ENCODE measurements at regions not wholly inside any gene's neighbourhood (a gene's known extent, or its start where the extent isn't known, plus 50 kb on each side); places are given as distances from the start of the nearest gene placed in this dataset.
"Not testable (repeated sequence)": the region's sequence is repeated elsewhere in the genome, so short reads cannot be mapped to it uniquely, and the experiment has no call there.

DNA sequence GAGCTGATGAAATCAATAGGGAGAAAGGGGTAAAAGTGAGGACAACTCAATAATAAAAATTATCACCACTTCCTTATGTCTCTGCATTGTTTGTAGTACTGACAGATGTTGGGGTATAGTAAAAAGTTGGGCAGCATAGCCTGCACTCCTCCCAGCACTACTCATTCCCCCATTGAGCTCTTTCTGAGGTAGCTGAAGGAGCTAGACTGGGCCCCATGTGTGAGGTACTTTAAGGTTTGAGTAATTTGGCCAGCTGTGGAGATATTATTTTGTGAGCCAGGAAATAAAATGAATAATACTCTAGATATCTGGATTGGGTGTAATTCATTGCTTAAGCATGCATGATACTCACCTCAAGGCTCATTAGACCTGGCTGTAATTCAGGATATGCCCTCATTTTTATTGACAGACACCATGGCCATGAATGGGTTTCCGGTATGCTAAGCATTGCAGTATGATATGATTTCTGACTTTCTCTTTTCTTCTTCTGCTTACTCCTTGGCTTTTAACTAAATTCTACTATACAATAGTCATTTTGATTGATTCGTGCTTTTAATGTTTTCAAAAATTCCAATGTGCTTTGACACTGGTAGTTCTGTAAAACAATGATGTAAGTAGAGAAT lies 283.9 kb upstream of the RIMS1 start:
- no peak for DNase-seq (ENCODE audit: low spot score)

DNA sequence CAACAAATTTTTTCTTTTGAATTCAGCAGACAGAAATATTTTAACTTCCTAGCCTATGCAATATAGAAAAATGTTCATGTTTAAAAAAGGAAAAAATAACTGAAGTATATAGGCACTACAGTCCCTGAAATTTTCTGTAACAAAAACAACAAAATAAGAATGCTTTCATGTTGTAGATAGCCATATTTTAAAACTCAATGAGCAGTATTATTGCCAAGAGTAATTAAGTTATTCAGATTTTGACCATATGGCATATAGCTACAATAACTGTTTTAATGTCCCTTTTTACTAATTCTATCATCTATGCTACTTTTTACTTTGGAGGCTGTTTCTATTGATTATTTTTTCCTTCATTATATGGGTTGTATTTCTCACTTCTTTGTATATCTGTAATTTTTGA lies 283.3 kb upstream of the RIMS1 start:
- no peak for DNase-seq (ENCODE audit: low spot score)

GRCh38 chr6:71608646-71609045 lies 277.7 kb upstream of the RIMS1 start:
- no peak for DNase-seq (ENCODE audit: low spot score)

DNA sequence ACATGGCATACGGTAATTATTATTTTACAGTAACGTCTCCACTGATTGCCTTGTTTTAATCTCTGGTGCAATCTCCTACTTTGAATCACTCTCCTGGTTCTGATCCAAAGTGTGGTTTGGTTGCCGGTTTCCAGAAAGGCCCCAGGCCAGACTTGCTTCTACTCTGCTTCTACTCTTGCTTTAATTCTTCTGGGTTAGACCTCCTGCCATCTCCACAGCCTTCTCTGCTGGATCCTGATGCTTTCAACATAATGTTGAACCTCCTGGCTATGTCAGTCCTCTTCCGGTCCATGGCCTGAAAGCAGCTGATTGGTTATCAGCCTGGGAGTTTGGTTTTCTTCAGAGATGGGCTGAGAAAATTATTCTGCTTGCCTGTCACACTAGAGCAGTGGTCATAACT lies 266.5 kb upstream of the RIMS1 start:
- DNase-seq (ENCODE audit: low spot score) = no peak

- no peak for DNase-seq (ENCODE audit: low spot score)
Measured at GRCh38 chr6:71621918-71622519, 264.3 kb upstream of the RIMS1 start.

GRCh38 chr6:71642120-71642519 lies 244.2 kb upstream of the RIMS1 start:
- no peak for DNase-seq (ENCODE audit: low spot score)

- no peak for DNase-seq (ENCODE audit: low spot score)
Measured at GRCh38 chr6:71642793-71643192, 243.6 kb upstream of the RIMS1 start.

- no peak for DNase-seq (ENCODE audit: low spot score)
Measured at GRCh38 chr6:71645299-71645698, 241.1 kb upstream of the RIMS1 start.

DNA sequence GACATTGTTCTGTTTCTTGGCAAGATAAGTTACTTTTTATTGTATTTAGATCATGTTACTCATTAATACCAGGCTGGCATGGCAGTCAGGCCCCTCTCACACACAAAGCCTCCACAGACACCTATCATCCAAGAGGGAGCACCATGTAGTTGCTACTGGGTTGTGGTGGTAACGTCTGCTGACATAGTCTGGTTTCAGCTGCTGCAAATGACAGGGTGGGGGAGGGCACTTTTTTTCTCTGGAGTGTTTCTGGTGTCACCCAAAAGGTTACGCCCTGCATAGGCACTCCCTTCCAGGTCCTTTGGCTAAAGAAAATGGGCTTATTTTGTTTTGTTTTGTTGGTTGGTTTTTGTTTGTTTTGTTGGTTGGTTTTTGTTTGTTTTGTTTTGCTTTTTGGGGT lies 236.4 kb upstream of the RIMS1 start:
- no peak for DNase-seq (ENCODE audit: low spot score)

- DNase-seq (ENCODE audit: low spot score) = no peak
Measured at GRCh38 chr6:71651636-71652035, 234.7 kb upstream of the RIMS1 start.

DNA sequence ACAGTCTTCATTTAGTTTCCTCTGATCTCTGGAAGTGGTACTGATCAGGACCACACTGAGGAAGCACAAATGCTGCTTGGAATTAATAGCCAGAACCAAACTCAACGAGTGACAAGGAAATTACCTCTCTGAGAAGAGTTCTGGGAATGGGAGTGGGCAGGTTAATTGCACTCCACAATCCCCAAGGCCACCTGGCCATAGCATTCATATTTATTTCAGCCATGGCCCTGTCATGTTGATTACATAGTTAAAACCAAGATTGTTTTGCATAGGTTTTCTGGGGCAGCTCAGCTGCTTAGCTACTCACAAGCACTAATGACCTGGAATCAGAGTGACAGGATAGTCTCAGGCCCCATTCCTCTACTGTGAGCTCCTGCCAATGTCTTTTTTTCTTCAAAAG lies 230.2 kb upstream of the RIMS1 start:
- DNase-seq (ENCODE audit: low spot score) = no peak

DNA sequence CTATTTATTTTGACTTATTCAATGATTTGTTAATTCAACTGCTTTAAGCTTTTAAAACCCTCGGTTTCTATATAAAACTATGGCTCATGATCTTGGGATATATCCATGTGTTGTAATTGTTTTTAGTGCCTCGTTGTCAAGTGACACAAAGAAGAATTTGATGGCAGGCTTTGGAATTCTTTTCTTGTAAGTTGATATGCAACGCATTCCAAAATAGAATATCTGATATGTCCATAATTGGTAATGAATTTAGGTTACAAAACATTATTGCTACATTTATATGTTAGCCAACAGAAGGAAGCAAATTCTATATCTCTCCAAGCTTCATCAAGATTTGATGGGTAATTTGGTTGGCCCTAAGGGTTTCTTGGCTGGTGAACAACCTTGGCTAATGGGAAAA lies 220.4 kb upstream of the RIMS1 start:
- no peak for DNase-seq (ENCODE audit: low spot score)

DNA sequence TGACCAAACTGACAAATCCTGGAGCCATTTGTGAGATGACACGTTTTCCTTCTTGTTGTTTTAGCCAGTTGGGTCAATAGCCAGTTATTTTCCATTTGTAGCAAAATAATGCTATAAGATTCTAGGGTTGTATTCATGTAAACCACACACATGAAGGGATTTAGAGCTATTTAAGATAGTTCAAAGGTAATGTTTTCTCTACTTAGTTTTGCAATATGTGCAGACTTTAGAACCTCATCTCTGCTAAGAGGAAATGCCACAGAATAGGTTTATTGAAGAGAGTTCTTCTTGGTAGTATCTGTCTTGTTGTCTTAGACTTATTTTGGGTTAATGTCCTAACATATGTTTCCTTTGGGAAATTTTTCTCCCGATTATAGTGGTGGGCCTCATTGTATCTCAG lies 213.5 kb upstream of the RIMS1 start:
- no peak for DNase-seq (ENCODE audit: low spot score)

GRCh38 chr6:71675386-71675785 lies 211.0 kb upstream of the RIMS1 start:
- no peak for DNase-seq (ENCODE audit: low spot score)

DNA sequence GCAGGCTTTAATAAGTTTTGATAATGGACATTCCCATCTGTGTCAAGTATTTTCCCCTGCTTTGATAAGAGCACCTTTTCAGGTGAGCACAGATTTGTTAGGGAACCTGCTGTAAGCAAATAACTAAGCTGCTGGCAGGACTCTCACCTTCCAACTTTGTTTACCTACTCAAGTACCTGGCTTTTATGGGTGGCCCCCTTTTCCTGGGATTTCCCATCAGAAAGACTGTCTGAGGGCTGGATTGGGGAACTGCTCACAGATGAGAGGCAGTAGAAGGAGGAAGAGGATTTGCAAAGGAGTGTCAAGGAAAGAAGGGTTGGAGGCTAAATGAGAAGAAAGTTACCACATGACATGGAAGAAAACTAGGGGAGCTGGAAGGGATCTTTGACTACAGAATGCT lies 210.1 kb upstream of the RIMS1 start:
- DNase-seq (ENCODE audit: low spot score) = no peak

DNA sequence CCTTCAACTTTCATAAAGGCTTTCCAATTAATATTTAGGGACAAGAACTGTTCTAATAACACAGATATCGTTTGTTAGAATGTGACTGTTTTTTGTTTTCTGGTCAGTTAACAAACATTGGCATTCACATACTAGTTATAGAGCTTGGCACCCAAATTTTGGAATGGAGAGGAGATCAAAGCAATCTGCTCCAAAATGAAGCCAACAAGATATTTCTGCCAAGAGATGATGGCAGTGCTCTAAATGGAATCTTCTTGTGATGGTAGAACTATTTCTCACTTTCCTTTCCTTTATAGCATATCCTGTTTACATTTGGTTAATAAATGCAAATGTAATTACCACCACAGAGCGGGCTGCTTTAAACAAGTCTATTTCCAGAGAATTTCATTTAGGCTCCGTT lies 208.3 kb upstream of the RIMS1 start:
- DNase-seq (ENCODE audit: low spot score) = no peak

- no peak for DNase-seq (ENCODE audit: low spot score)
Measured at GRCh38 chr6:71681234-71681867, 205.0 kb upstream of the RIMS1 start.

DNA sequence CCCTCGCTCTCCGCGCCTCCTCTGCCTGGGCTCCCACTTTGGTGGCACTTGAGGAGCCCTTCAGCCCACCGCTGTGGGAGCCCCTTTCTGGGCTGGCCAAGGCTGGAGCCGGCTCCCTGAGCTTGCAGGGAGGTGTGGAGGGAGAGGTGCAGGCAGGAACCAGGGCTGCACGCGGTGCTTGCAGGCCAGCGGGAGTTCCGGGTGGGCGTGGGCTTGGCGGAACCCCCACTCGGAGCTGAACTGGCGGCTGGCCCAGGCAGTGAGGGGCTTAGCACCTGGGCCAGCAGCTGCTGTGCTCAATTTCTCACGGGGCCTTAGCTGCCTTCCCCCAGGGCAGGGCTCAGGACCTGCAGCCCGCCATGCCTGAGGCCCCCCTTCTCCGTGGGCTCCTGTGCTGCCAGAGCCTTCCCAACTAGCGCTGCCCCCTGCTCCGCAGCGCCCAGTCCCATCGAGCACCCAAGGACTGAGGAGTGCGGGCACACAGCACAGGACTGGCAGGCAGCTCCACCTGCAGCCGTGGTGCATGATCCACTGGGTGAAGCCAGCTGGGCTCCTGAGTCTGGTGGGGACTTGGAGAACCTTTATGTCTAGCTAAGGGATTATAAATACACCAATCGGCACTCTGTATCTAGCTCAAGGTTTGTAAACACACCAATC lies 200.2 kb upstream of the RIMS1 start:
- not testable (repeated sequence) for DNase-seq (ENCODE audit: low spot score)

- no peak for DNase-seq (ENCODE audit: low spot score)
Measured at GRCh38 chr6:71698702-71699101, 187.6 kb upstream of the RIMS1 start.

- DNase-seq (ENCODE audit: low spot score) = no peak
Measured at GRCh38 chr6:71706523-71706922, 179.8 kb upstream of the RIMS1 start.

DNA sequence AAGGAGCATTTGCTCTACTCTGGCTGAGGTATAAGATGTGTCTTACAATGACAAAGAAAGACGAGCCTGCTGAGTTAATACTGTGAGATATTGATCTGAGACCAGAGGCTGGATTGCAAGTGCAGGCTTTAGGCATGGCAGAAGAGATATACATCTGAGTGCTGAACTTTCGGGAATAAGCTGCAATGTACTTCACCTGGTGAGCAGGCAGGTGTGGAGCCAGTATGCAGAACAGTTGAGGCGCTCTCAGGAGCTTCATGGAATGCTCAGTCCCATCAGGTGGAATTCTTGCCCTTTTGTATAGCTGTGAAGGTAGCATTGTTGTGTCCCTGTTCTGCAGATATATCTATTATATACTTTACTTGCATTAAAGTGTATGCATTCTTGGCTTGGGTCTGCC lies 179.3 kb upstream of the RIMS1 start:
- DNase-seq (ENCODE audit: low spot score) = no peak

DNA sequence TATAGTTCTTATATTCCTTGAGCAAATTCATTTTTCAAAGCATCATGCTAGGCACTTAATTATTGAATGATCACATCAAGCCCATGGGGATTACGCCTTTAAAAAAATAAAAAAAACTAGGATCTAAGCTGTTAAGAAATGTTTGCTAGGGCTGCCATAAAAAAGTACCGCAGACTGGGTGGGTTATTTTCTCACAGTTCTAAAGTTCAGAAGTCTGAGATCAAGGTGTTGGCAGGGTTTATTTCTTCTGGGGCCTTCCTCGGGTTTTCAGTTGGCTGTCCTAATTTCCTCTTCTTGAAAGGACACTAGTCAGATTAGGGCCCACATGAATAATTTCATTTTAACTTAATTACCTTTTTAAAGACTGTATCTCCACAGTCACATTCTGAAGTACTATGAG lies 165.6 kb upstream of the RIMS1 start:
- no peak for DNase-seq (ENCODE audit: low spot score)

GRCh38 chr6:71721642-71722041 lies 164.7 kb upstream of the RIMS1 start:
- no peak for DNase-seq (ENCODE audit: low spot score)

Data from CD4-positive, alpha-beta T cell treated with Interleukin-15 for 4 hours (primary cell).